ENCODE measurements at regions not wholly inside any gene's neighbourhood (a gene's known extent, or its start where the extent isn't known, plus 50 kb on each side); places are given as distances from the start of the nearest gene placed in this dataset.

DNA sequence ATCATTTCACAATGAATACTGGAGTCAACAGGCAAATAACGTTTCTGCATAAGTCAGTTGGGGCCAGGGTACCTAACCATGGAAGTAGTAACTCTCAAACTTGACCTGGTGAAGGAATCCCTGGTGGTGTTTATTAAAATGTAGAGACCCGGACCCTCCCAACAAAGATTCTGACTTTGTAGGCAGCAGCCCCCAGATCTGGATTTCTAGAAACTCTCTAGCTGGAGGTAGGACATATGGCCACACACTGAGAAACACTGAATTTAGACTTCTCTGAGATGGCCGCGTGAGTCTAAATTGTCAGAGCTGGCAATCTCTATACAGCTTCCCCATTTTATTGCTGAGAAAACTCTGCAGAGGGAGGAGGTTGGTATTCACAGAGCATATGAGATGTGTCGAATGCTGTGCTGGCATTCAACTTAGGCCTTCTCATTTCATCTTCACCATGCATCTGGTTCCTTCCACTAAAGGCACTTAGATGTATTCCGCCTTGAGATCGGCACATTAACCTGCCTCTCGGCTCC, 278.1 kb downstream of the CYRIA start:
- Mint-ChIP-seq H3K27me3 (ENCODE audit: unreplicated experiment) (no peaks in the 10 kb centered on the region), H3K27ac (ENCODE audit: unreplicated experiment) (no peak overlapping the region)

DNA sequence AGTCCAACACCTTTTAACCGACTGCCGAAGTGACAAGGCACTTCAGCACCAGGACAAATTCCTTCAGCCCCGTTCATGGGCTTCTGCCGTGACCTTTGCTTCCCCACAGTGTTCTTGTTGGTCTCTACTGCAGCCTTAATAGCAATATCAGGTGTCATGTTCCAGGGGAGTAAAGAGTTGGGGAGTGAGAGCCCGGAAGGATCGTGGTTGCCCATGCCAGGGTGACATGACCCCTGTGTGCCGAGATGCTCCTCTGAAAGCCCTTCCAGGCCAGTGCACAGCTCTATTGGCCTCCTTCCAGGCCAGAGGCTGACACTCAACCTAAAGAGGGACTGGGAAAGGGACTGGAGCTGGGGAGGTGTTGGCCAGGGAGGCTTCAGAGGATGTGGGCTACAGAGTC, 279.2 kb downstream of the CYRIA start:
- Mint-ChIP-seq H3K36me3 (ENCODE audit: low read depth, unreplicated experiment) (no peaks in the 10 kb centered on the region), H3K4me1 (ENCODE audit: unreplicated experiment) (no peaks in the 10 kb centered on the region), H3K27ac (ENCODE audit: unreplicated experiment) (no peak overlapping the region), H3K27me3 (ENCODE audit: unreplicated experiment) (no peaks in the 10 kb centered on the region), H3K9me3 (ENCODE audit: unreplicated experiment) (no peaks in the 10 kb centered on the region), H3K4me3 (ENCODE audit: unreplicated experiment) (no peak overlapping the region)
- TF ChIP-seq, protein P1, sequence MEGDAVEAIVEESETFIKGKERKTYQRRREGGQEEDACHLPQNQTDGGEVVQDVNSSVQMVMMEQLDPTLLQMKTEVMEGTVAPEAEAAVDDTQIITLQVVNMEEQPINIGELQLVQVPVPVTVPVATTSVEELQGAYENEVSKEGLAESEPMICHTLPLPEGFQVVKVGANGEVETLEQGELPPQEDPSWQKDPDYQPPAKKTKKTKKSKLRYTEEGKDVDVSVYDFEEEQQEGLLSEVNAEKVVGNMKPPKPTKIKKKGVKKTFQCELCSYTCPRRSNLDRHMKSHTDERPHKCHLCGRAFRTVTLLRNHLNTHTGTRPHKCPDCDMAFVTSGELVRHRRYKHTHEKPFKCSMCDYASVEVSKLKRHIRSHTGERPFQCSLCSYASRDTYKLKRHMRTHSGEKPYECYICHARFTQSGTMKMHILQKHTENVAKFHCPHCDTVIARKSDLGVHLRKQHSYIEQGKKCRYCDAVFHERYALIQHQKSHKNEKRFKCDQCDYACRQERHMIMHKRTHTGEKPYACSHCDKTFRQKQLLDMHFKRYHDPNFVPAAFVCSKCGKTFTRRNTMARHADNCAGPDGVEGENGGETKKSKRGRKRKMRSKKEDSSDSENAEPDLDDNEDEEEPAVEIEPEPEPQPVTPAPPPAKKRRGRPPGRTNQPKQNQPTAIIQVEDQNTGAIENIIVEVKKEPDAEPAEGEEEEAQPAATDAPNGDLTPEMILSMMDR (IDR thresholded peaks at IDR 0.05; ENCODE audit: unreplicated experiment) = no peak
- no peak for DNase-seq (ENCODE audit: low spot score)

More for the DNA sequence above, 278.1 kb downstream of the CYRIA start:
- TF ChIP-seq, protein P1 (IDR thresholded peaks at IDR 0.05; ENCODE audit: unreplicated experiment) = no peak
- Mint-ChIP-seq H3K36me3 (ENCODE audit: low read depth, unreplicated experiment) (peaks cover 3% of the 10 kb centered on the region), H3K4me1 (ENCODE audit: unreplicated experiment) (no peaks in the 10 kb centered on the region), H3K9me3 (ENCODE audit: unreplicated experiment) (no peaks in the 10 kb centered on the region), H3K4me3 (ENCODE audit: unreplicated experiment) (no peak overlapping the region)
- DNase-seq (ENCODE audit: low spot score) = no peak

GRCh38 chr2:16386031-16386430, 279.6 kb downstream of the CYRIA start:
- TF ChIP-seq, protein P1 (IDR thresholded peaks at IDR 0.05; ENCODE audit: unreplicated experiment) = no peak
- H3K4me3 Mint-ChIP-seq (ENCODE audit: unreplicated experiment) = no peak overlapping the region
- H3K9me3 Mint-ChIP-seq (ENCODE audit: unreplicated experiment) = no peaks in the 10 kb centered on the region
- H3K27ac Mint-ChIP-seq (ENCODE audit: unreplicated experiment) = no peak overlapping the region
- no peaks in the 10 kb centered on the region for H3K27me3 Mint-ChIP-seq (ENCODE audit: unreplicated experiment)
- no peaks in the 10 kb centered on the region for H3K36me3 Mint-ChIP-seq (ENCODE audit: low read depth, unreplicated experiment)
- H3K4me1 Mint-ChIP-seq (ENCODE audit: unreplicated experiment) = no peaks in the 10 kb centered on the region
- DNase-seq (ENCODE audit: low spot score) = no peak

GRCh38 chr2:16385341-16385740, 280.3 kb downstream of the CYRIA start:
- Mint-ChIP-seq H3K4me3 (ENCODE audit: unreplicated experiment) (no peak overlapping the region), H3K36me3 (ENCODE audit: low read depth, unreplicated experiment) (no peaks in the 10 kb centered on the region), H3K4me1 (ENCODE audit: unreplicated experiment) (no peaks in the 10 kb centered on the region), H3K27me3 (ENCODE audit: unreplicated experiment) (no peaks in the 10 kb centered on the region), H3K27ac (ENCODE audit: unreplicated experiment) (no peak overlapping the region), H3K9me3 (ENCODE audit: unreplicated experiment) (no peaks in the 10 kb centered on the region)
- TF ChIP-seq, protein P1 (IDR thresholded peaks at IDR 0.05; ENCODE audit: unreplicated experiment) = no peak
- no peak for DNase-seq (ENCODE audit: low spot score)

DNA sequence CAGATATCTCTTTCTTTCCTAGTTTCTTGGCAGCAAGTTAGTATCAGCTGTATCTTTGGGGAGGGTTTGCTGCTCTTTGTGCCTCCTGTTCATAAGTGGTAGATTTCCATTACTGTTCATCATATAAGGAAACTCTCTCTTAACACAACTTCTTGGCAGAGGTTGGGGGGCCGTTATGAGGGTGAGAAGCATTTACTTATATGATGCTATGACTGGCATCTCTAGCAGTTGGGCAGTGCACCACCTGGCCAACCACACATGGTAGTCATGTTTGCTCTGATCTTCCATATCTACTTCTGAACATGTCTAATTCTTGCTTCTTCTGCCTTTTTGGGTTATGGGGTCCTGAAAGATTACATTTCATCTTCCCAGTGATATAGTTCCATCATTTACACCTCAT, 282.2 kb downstream of the CYRIA start:
- Mint-ChIP-seq H3K27ac (ENCODE audit: unreplicated experiment) (no peak overlapping the region), H3K4me1 (ENCODE audit: unreplicated experiment) (no peaks in the 10 kb centered on the region), H3K9me3 (ENCODE audit: unreplicated experiment) (no peaks in the 10 kb centered on the region), H3K4me3 (ENCODE audit: unreplicated experiment) (no peak overlapping the region), H3K36me3 (ENCODE audit: low read depth, unreplicated experiment) (no peaks in the 10 kb centered on the region), H3K27me3 (ENCODE audit: unreplicated experiment) (no peaks in the 10 kb centered on the region)
- TF ChIP-seq, protein P1 (IDR thresholded peaks at IDR 0.05; ENCODE audit: unreplicated experiment) = no peak
- DNase-seq (ENCODE audit: low spot score) = no peak

Measured in endothelial cell (in vitro differentiated cells).